ENCODE measurements at regions not wholly inside any gene's neighbourhood (a gene's known extent, or its start where the extent isn't known, plus 50 kb on each side); places are given as distances from the start of the nearest gene placed in this dataset.

DNA sequence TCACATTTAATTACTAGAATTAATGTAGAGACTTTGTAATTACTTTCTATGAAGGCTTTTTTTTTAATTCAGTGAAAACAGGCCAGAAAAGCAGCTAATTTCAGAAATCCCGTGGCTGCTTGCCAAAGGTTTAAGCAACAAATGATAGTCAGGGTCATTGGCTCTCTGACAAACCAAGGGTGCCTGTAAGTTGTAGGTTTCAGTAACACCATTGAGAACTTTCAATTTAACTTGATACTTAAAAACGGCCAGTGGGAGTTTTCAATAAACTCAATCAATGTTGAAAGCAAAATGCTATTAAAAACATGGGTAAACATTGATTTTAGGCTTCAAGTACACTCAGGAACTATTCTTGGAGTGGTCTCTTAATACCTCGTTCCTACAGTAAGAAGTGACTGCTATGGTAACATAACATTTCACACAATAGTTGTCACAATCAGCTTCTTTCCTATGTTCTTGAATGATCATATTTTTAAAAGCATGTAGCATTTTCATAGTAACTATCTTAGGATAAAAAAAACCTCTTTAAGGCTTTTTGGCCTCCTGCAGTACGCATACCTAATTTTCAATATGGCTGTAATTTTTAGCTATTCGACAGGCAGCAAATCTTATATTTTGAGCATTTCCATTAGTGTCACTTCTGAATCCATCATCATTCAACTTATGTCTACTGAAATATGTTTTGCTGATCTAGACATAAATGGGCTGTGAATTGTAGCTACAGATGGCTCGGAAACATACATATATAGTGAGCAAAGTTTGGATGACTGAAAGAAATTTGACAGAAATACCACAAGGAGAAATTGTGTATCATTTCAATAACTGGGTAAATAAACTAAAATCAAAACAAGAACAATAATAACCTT lies 592.1 kb upstream of the GBE1 start:
- no peak for TF ChIP-seq CTCF (IDR thresholded peaks at IDR 0.05)
- Mint-ChIP-seq H3K36me3 (no peaks in the 10 kb centered on the region), H3K27me3 (ENCODE audit: low read depth in 3 of 3) (no peaks in the 10 kb centered on the region), H3K4me3 (no peak overlapping the region), H3K27ac (no peak overlapping the region), H3K9me3 (peaks cover 0 to 6% (median 3%) of the 10 kb centered on the region in 7 donors), H3K4me1 (no peaks in the 10 kb centered on the region)
- DNase-seq, result no peak
- Histone ChIP-seq H3K4me3 (replicated peaks in 1 of 3; ENCODE audit: low read depth in 2 of 3, low read length in 3 of 3) (no peak overlapping the region), H3K9me3 (replicated peaks in 1 of 2; ENCODE audit: control insufficient read depth in 1 of 2, insufficient read depth in 1 of 2, low read length in 2 of 2) (peaks cover 0 to 2% of the 10 kb centered on the region in 2 donors), H2AFZ (ENCODE audit: insufficient read depth, low read depth, low read length, poor library complexity, severe bottlenecking) (no peak overlapping the region), H3K4me2 (replicated peaks; ENCODE audit: extremely low read depth, low read length, poor library complexity, severe bottlenecking) (no peak overlapping the region), H3K27ac (ENCODE audit: low read depth in 1 of 2, low read length in 2 of 2) (no peak overlapping the region), H3K27me3 (ENCODE audit: control insufficient read depth in 2 of 2, insufficient read depth in 2 of 2, low read length in 2 of 2) (no peaks in the 10 kb centered on the region), H3K36me3 (replicated peaks in 1 of 2; ENCODE audit: control insufficient read depth in 1 of 2, insufficient read depth in 2 of 2, low read length in 2 of 2) (no peaks in the 10 kb centered on the region), H3K4me1 (ENCODE audit: control insufficient read depth in 1 of 2, insufficient read depth in 2 of 2, low read length in 2 of 2) (no peaks in the 10 kb centered on the region), H3K79me2 (ENCODE audit: insufficient read depth, low read length) (no peaks in the 10 kb centered on the region), H3K9ac (ENCODE audit: insufficient read depth, low read length, poor library complexity, severe bottlenecking) (no peak overlapping the region), H4K20me1 (ENCODE audit: insufficient read depth, low read length) (no peaks in the 10 kb centered on the region)
- intact Hi-C loops (cut with micrococcal nuclease), result no loop called here
- 80% methylated on average over 1 of the region's 6 CpGs for WGBS (ENCODE audit: insufficient coverage)

DNA sequence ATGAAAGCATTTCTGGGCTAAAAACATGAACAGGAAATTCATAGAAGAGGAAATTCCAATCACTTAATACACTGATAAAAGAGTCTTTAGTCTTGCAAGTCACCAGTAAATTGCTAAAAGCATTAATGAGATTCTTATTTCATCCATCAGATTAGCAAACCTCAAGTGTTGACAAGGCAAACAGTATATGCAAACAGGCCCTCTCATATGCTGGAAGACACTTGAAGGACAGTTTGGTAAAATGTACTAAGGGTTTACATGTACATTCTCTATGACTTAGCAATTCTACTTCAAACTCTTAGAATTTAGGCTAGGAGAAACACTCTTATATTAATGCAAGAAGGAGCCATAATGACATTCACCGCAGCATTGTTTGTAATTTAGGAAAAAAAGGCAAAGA lies 586.1 kb upstream of the GBE1 start:
- TF ChIP-seq CTCF (IDR thresholded peaks at IDR 0.05), result no peak
- Mint-ChIP-seq H3K27ac (no peak overlapping the region), H3K9me3 (peaks cover 0 to 3% (median 3%) of the 10 kb centered on the region in 7 donors), H3K27me3 (ENCODE audit: low read depth in 3 of 3) (no peaks in the 10 kb centered on the region), H3K4me1 (no peaks in the 10 kb centered on the region), H3K36me3 (no peaks in the 10 kb centered on the region), H3K4me3 (no peak overlapping the region)
- intact Hi-C loops (cut with micrococcal nuclease), result no loop called here
- DNase-seq, result no peak
- Histone ChIP-seq H2AFZ (ENCODE audit: insufficient read depth, low read depth, low read length, poor library complexity, severe bottlenecking) (no peak overlapping the region), H3K27me3 (ENCODE audit: control insufficient read depth in 2 of 2, insufficient read depth in 2 of 2, low read length in 2 of 2) (no peaks in the 10 kb centered on the region), H3K4me2 (replicated peaks; ENCODE audit: extremely low read depth, low read length, poor library complexity, severe bottlenecking) (no peak overlapping the region), H3K4me3 (replicated peaks in 1 of 3; ENCODE audit: low read depth in 2 of 3, low read length in 3 of 3) (no peak overlapping the region), H3K9ac (ENCODE audit: insufficient read depth, low read length, poor library complexity, severe bottlenecking) (no peak overlapping the region), H4K20me1 (ENCODE audit: insufficient read depth, low read length) (no peaks in the 10 kb centered on the region), H3K79me2 (ENCODE audit: insufficient read depth, low read length) (no peaks in the 10 kb centered on the region), H3K36me3 (replicated peaks in 1 of 2; ENCODE audit: control insufficient read depth in 1 of 2, insufficient read depth in 2 of 2, low read length in 2 of 2) (no peaks in the 10 kb centered on the region), H3K9me3 (replicated peaks in 1 of 2; ENCODE audit: control insufficient read depth in 1 of 2, insufficient read depth in 1 of 2, low read length in 2 of 2) (no peaks in the 10 kb centered on the region), H3K27ac (ENCODE audit: low read depth in 1 of 2, low read length in 2 of 2) (no peak overlapping the region), H3K4me1 (ENCODE audit: control insufficient read depth in 1 of 2, insufficient read depth in 2 of 2, low read length in 2 of 2) (no peaks in the 10 kb centered on the region)
- no CpG with 5 or more reads among the region's 1 CpG for WGBS (ENCODE audit: insufficient coverage)

Data from CD14-positive monocyte (primary cell).